GM18499 (cell line): ENCODE measurements at regions not wholly inside any gene's neighbourhood (a gene's known extent, or its start where the extent isn't known, plus 50 kb on each side); places are given as distances from the start of the nearest gene placed in this dataset.

Experiments
- ATAC-seq: cut with Tn5 transposase; IDR thresholded peaks from one replicate; pipeline ENCODE4 v1.9.1; 2021; ENCODE audit warnings: moderate number of reproducible peaks; ENCODE audit not compliant: insufficient read depth, unreplicated experiment

- no peak for ATAC-seq
Measured at GRCh38 chr10:9860045-9860444, 1157.6 kb upstream of the CELF2 start.

- ATAC-seq, result no peak
Measured at GRCh38 chr10:9863559-9864121, 1154.0 kb upstream of the CELF2 start.

- no peak for ATAC-seq
Measured at GRCh38 chr10:9868499-9868898, 1149.2 kb upstream of the CELF2 start.

- ATAC-seq, result no peak
Measured at GRCh38 chr10:9869205-9869604, 1148.5 kb upstream of the CELF2 start.

GRCh38 chr10:9869606-9870176, 1148.0 kb upstream of the CELF2 start:
- ATAC-seq, result no peak

- no peak for ATAC-seq
Measured at GRCh38 chr10:9875353-9875752, 1142.3 kb upstream of the CELF2 start.

- no peak for ATAC-seq
Measured at GRCh38 chr10:9877978-9878377, 1139.7 kb upstream of the CELF2 start.

- ATAC-seq, result no peak
Measured at GRCh38 chr10:9878383-9878782, 1139.3 kb upstream of the CELF2 start.

- ATAC-seq, result no peak
Measured at GRCh38 chr10:9885761-9886160, 1131.9 kb upstream of the CELF2 start.

- no peak for ATAC-seq
Measured at GRCh38 chr10:9886772-9887171, 1130.9 kb upstream of the CELF2 start.

- ATAC-seq, result no peak
Measured at GRCh38 chr10:9895453-9895852, 1122.2 kb upstream of the CELF2 start.

GRCh38 chr10:9895981-9896380, 1121.7 kb upstream of the CELF2 start:
- ATAC-seq, result no peak

GRCh38 chr10:9898633-9899395, 1118.9 kb upstream of the CELF2 start:
- no peak for ATAC-seq

GRCh38 chr10:9900751-9901150, 1116.9 kb upstream of the CELF2 start:
- ATAC-seq, result no peak

- ATAC-seq, result no peak
Measured at GRCh38 chr10:9901971-9902370, 1115.7 kb upstream of the CELF2 start.

- no peak for ATAC-seq
Measured at GRCh38 chr10:9910446-9910845, 1107.2 kb upstream of the CELF2 start.

GRCh38 chr10:9911488-9911887, 1106.2 kb upstream of the CELF2 start:
- no peak for ATAC-seq

- no peak for ATAC-seq
Measured at GRCh38 chr10:9913876-9914514, 1103.7 kb upstream of the CELF2 start.

- ATAC-seq, result no peak
Measured at GRCh38 chr10:9921544-9921943, 1096.1 kb upstream of the CELF2 start.

- no peak for ATAC-seq
Measured at GRCh38 chr10:9922126-9922870, 1095.4 kb upstream of the CELF2 start.

GRCh38 chr10:9926003-9926402, 1091.7 kb upstream of the CELF2 start:
- ATAC-seq, result no peak
